SK-N-DZ (cell line): ENCODE measurements at regions not wholly inside any gene's neighbourhood (a gene's known extent, or its start where the extent isn't known, plus 50 kb on each side); places are given as distances from the start of the nearest gene placed in this dataset.
"Not testable (repeated sequence)": the region's sequence is repeated elsewhere in the genome, so short reads cannot be mapped to it uniquely, and the experiment has no call there.

Experiments used
- DNase-seq: peaks from one replicate; pipeline ENCODE4 v3.0.0-alpha.2; 2015; ENCODE audit warnings: low spot score

GRCh38 chr2:53493210-53493609, 274.4 kb upstream of the CHAC2 start:
- DNase-seq, result no peak

- DNase-seq, result no peak
These were observed 276.9 kb upstream of the CHAC2 start for GRCh38 chr2:53490659-53491058.

- not testable (repeated sequence) for DNase-seq
These were observed 281.3 kb upstream of the CHAC2 start for GRCh38 chr2:53486185-53486899.

GRCh38 chr2:53485021-53485728, 282.4 kb upstream of the CHAC2 start:
- DNase-seq, result no peak

- DNase-seq, result no peak
These were observed 283.1 kb upstream of the CHAC2 start for GRCh38 chr2:53484531-53484930.

- DNase-seq, result no peak
These were observed 290.1 kb upstream of the CHAC2 start for GRCh38 chr2:53477517-53477916.

- no peak for DNase-seq
These were observed 290.8 kb upstream of the CHAC2 start for GRCh38 chr2:53476834-53477233.

GRCh38 chr2:53475766-53476165, 291.8 kb upstream of the CHAC2 start:
- DNase-seq, result no peak

GRCh38 chr2:53475321-53475720, 292.3 kb upstream of the CHAC2 start:
- no peak for DNase-seq

- DNase-seq, result no peak
These were observed 292.7 kb upstream of the CHAC2 start for GRCh38 chr2:53474914-53475313.

- DNase-seq, result no peak
These were observed 293.8 kb upstream of the CHAC2 start for GRCh38 chr2:53473775-53474311.

- DNase-seq, result no peak
These were observed 294.4 kb upstream of the CHAC2 start for GRCh38 chr2:53473236-53473635.

- no peak for DNase-seq
These were observed 300.0 kb upstream of the CHAC2 start for GRCh38 chr2:53467467-53468180.

- no peak for DNase-seq
These were observed 303.5 kb upstream of the CHAC2 start for GRCh38 chr2:53463806-53464726.

GRCh38 chr2:53460937-53461336, 306.7 kb upstream of the CHAC2 start:
- no peak for DNase-seq

- DNase-seq, result no peak
These were observed 307.3 kb upstream of the CHAC2 start for GRCh38 chr2:53460347-53460746.

GRCh38 chr2:53455094-53455493, 312.5 kb upstream of the CHAC2 start:
- no peak for DNase-seq

GRCh38 chr2:53452957-53453748, 314.5 kb upstream of the CHAC2 start:
- no peak for DNase-seq

GRCh38 chr2:53452400-53452799, 315.2 kb upstream of the CHAC2 start:
- DNase-seq, result no peak

- no peak for DNase-seq
These were observed 316.7 kb upstream of the CHAC2 start for GRCh38 chr2:53450923-53451322.
